ENCODE measurements at regions not wholly inside any gene's neighbourhood (a gene's known extent, or its start where the extent isn't known, plus 50 kb on each side); places are given as distances from the start of the nearest gene placed in this dataset.
"Not testable (repeated sequence)": the region's sequence is repeated elsewhere in the genome, so short reads cannot be mapped to it uniquely, and the experiment has no call there.

DNA sequence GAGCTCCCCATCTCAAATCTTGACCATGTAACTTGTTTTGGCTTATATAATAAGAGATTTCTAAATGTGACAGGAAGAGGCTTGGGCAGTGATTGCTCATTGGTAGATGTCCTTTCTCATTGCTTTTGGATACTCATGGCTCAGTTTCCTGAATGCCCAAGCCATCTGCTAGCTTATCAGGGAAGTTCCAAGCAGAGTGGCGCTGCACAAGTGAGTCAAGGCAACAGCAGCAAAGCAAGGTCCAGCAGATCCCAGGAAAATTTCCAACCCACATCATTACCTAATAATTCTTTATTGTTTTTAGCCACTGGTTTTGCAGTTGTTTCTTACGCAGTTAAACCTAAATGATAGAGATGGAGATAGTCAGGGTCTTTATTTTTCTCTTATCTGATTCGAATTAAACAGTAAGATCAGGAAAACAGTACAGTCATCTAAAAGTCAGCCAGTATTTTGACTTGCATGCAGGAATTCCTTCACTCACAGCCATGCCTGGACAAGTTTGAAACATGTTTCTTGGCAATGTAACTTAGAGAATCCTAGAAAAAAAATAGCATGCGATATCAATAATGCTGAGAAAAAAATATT is 349.7 kb upstream of the TMEFF2 start:
- DNase-seq: no peak

DNA sequence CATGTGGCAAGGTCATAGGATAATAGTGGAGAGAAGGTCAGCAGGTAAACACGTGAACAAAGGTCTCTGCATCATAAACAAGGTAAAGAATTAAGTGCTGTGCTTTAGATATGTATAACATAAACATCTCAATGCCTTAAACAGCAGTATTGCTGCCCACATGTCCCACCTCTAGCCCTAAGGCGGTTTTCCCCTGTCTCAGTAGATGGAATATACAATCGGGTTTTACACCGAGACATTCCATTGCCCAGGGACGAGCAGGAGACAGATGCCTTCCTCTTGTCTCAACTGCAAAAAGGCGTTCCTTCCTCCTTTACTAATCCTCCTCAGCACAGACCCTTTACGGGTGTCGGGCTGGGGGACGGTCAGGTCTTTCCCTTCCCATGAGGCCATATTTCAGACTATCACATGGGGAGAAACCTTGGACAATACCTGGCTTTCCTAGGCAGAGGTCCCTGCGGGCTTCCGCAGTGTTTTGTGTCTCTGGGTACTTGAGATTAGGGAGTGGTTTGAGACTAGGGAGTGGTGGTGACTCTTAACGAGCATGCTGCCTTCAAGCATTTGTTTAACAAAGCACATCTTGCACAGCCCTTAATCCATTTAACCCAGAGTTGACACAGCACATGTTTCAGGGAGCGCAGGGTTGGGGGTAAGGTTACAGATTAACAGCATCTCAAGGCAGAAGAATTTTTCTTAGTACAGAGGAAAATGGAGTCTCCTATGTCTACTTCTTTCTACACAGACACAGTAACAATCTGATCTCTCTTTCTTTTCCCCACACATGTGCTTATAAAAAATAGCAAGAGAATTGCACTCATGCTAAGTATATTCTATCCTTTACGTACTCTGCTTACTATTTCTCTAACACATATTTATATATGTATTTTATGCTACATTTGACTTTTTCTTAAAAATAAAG is 347.7 kb upstream of the TMEFF2 start:
- DNase-seq: peak; percentile 20

DNA sequence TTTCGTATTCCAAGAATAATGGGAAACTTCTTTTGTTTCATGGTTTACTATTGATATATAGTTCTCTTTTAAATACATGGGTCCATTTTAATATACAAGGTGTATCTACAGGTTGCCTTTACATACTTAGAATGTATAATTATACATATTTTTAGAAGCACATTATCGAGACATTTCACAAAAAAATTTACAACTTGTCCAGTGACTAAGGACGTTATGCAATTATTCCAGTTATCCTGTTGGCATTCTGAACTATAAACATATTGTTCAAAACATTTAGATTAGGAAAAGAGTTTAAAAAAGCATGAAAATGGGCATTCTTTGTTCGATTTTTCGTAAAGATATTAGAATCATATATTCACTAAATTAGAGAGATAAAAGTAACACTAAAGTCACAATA is 344.6 kb upstream of the TMEFF2 start:
- no peak for DNase-seq

DNA sequence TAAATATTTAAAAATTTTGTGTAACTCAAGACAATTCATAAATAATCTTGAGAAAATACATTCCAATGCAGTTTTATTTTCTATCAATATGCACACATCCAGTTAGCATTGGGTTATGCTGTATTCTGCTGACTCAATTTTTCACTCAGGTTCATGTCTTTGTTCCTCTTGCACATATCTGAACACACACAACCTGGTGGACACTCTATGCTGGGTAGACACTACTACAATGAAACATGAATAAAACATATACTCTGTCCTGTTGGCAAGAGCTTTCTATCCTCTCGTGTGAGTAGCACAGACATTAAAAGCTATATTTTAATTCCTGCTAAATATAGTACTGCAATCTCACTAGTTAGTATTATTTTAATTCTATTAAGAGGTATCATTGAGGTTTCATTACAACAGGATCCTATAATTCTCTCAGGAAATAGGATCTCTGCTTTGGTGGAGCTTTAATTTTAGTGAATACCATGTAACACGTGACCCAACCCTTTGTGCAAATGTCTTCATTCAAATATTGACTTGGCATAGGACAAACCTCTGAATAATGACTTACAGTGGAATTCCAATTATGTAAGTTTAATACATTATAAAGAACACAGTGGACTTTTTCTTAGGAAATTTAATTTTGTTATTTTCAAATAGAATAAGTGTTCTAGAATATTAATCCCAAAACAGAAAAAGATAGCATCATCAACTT is 342.3 kb upstream of the TMEFF2 start:
- DNase-seq: no peak

DNA sequence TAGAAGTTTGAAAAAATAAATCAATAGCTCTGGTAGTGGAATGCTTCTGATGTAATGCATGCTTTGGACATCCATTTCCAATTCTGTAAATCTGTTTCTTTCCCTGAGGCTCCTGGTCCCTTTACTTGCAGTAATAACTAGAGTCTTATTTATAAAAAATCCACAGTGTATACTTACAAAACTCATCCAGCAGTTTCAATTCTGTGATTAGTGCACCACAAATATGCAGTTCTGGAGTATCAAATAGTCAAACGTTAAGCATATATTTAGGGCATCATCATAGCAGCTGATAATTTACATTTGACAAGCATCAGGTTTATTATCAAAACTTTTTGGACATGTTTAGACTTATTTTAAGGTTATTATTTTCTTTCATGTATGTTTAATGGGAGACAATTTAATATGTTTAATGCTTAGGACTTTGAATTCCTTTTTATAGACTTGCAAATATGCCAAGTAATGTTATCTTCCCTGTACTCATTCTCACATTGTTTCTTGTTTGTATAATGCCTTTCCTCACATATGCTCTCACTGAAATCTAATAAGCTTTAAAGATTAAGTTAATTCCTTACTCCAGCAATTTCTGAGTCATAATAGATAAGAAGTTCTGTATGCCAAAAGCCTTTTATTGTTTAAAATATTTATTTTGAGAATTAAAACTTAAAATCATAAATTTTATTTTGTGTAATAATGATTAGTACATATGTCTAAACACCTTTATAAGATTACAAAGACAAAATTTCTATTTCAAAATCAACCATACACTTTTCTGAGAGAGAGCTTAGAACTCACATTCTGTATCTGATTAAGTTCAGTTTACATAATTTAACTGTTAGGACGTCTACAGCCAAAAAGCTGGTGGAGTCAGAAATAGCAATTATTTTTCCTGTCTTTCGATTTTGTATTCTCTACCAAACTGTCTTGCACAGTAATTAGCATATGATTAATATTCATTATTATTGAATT is 341.5 kb upstream of the TMEFF2 start:
- no peak for DNase-seq

DNA sequence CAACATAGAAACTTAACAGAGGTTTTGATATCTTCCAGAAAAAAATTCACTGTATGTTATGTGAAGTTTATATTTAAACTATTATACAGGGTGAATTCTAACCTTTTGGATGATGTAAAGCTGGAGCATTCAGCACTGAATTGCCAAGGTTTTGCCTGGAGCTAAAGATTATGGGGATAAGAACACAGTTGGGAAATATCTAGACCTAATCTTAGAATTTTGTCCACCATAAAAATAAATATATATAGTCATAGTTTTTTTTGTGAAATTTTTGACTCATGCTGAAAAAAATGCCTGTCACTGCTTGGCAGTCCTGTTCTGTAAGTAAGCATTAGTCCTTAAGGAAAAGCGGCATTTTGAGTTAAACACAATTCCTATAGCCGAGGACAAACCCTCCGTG is 339.3 kb upstream of the TMEFF2 start:
- DNase-seq: no peak

DNA sequence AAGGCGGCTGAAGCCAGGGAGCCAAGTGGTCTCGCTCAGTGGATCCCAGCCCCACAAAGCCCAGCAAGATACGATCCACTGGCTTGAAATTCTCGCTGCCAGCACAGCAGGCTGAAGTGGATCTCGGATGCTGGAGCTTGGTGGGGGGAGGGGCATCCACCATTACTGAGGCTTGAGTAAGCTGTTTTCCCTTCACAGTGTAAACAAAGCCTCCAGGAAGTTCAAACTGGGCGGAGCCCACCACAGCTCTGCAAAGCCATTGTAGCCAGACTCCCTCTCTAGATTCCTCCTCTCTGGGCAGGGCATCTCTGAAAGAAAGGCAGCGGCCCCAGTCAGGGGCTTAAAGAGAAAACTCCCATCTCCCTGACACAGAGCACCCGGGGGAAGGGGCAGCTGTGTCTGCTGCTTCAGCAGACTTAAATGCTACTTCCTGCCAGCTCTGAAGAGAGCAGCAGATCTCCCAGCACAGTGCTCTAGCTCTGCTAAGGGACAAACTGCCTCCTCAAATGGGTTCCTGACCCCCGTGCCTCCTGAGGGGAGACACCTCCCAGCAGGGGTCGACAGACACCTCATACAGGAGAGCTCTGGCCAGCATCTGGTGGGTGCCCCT is 330.0 kb upstream of the TMEFF2 start:
- DNase-seq: not testable (repeated sequence)

DNA sequence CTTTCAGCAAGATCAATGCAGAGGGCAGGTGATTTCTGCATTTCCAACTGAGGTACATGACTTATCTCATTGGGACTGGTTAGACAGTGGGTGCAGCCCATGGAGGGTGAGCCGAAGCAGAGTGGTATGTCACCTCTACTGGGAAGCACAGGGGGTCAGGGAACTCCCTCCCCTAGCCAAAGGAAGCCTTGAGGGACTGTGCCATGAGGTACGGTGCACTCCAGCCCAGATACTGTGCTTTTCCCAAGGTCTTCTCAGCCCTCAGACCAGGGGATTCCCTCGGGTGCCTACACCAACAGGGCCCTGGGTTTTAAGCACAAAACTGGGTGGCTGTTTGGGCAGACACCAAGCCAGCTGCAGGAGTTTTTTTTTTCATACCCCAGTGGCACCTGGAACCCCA is 329.5 kb upstream of the TMEFF2 start:
- DNase-seq: not testable (repeated sequence)

DNA sequence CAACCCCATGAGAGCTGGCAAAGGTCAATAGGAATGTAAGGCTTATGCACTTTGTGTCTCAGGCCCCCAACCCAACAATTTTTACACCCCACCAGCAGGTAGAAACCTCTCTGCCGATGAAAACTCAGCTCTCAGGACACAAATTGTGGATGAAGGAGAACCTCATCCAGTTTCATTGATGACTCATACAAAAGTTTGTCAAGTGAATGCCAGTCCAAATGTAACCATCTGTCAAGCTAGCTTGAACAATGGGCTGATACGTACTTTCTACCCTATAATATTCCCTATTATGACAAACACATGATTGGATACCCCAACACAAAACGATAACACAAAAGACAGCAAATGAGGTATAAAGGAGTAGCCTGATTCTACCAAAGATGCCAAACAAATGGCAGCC is 321.2 kb upstream of the TMEFF2 start:
- DNase-seq: no peak

DNA sequence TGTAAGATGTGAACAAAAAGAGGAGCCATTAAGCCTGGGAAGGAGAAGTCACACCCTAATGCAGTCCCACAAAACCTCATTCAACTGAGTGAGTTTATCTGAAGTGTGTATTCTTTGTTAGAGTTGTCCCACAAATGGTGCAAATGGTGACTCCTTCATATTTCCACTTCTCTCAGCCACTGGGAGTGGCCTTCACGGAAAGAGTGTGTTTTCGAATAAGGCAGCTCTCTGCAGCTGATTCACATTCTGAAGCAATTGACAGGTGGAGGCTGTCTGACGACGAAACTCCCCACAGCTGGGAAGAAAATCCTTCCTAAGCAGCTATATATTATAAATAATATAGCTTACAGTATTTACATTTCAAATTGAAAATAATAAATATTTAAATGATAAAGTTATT is 318.8 kb upstream of the TMEFF2 start:
- DNase-seq: no peak

DNA sequence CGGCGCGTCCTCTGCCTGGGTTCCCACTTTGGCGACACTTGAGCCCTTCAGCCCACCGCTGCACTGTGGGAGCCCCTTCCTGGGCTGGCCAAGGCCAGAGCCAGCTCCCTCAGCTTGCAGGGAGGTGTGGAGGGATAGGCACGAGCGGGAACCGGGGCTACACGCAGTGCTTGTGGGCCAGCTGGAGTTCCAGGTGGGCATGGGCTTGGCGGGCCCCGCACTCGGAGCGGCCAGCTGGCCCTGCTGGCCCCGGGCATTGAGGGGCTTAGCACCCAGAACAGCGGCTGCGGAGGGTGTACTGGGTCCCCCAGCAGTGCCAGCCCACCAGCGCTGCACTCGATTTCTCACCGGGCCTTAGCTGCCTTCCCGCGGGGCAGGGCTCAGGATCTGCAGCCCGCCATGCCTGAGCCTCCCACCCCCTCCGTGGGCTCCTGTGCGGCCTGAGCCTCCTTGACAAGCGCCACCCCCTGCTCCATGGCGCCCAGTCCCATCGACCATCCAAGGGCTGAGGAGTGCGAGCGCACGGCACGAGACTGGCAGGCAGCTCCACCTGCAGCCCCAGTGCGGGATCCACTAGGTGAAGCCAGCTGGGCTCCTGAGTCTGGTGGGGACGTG is 313.2 kb upstream of the TMEFF2 start:
- DNase-seq: not testable (repeated sequence)

DNA sequence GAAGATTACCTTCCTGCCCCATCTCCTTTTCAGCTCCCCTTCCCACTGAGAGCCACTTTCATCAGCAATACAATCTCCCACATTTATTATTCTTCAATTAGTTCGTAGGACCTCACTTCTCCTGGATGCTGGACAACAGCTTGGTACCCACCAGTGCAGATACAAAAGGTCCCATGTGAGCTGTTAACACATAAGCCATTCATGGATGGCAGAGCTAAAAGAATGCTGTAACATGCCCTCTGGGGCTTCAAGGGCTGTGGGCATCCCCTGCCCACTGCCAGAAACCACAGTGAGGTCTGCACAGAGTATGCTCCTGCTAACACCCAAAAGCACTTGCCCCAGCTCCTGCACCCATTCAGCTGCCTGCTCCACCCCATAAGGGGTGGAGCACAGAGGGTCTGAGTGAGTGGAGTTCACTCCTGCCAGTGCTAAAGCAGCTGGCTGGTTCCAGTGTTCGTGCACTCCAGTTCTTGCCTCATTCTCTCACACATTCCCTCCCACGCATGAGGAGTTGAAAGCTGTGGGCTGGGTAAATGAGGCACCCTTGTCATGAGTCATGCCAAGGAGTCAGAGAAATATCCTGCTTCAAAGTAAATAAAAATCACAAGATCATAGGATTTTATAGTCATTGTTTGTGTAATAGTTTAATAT is 305.9 kb upstream of the TMEFF2 start:
- no peak for DNase-seq

DNA sequence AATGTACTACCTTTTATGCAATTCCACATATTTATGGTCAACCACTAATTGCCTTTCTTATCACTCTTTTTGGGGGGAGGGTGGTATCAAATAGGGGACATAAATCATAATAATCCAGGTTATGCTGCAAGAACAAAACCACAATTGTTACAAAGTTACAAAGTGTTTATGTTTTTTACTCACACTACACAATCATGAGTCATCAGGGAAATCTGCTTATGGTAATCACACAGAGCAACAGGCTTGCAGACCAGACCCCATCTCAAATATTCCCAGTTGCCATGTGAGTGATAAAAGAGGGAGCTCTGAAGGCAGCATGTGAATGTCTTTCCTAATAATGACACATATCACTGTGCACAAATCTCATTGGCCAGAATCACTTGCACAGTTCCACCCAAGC is 304.7 kb upstream of the TMEFF2 start:
- no peak for DNase-seq

DNA sequence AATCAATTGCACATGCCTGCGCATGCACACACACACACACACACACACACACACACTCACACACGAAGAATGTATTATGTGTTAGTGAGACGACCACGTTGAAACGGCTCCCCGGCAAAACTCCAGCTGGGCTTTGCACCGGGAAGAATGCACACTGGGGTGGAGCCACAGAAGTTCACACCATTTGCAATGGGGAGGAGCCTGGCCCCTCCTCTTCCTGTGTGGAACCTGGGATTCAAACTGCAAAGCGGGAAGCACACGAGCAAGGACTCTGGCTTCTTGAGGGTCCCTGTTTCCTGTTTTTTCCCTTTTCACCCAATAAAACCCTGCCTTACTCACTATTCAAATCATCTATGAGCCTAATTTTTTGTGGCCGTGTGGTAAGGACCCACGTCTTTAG is 304.0 kb upstream of the TMEFF2 start:
- no peak for DNase-seq

DNA sequence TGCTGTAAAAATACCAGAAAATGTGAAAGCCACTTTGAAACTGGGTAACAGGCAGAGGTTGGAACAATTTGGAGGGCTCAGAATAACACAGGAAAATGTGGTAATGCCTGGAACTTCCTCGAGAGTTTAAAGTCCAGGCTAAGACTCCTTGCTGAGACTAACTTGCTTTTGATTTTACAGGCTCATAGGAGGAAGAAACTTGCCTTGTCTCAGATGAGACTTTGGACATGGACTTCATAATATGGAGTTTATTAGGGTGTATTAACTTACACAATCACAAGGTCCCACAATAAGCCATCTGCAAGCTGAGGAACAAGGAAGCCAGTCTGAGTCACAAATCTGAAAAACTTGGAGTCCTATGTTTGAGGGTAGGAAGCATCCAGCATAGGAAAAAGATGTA is 293.4 kb upstream of the TMEFF2 start:
- not testable (repeated sequence) for DNase-seq

DNA sequence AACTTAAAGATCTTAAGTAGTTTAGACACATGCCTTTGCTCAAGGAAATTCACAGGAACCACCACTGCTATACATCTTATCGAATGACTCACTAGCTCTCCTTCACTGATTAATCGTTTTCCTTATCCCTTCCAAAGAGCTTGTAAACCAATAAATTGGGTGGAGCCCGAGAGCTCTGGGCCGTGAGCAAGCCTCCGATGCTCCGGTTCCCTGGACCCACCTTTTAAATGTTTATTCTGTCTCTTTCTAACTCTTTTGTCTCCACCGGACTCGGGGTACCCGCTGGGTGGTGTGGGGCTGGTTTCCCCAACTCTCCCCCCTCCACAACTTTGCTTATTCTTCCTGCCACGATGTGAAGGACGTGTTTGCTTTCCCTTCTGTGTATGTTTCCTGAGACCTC is 292.9 kb upstream of the TMEFF2 start:
- no peak for DNase-seq

DNA sequence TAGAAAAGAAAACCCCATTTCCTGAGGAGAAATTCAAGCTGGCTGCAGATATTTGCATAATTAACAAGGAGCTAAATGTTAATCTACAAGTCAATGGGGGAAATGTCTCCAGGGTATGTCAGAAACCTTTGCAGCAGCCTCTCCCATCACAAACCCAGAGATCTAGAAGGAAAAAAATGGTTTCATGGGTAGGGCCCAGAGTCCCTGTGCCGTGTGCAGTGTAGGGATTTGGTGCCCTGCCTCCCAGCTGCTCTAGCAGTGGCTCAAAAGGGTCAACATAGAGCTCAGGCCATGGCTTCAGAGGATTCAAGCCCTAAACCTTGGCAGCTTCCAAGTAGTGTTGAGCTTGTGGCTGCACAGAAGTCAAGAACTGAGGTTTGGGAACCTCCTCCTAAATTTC is 290.2 kb upstream of the TMEFF2 start:
- no peak for DNase-seq

DNA sequence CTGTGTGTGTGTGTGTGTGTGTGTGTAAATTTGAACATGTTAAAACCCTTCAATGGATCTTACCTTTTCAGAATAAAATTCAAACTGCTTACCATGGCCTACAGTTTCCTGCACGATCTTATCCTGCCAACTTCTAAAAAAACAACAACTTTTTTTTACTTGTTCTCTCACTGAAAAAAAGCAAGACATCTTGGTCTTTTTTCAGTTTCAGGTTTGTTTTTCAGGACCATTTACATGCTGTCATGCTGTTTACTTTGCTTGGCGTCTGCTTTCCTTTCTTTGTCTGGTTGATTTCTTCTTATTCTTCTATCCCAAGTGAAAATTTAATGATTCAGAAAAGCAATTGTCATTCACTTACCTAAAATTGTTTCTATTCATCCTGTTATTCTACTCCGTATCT is 286.3 kb upstream of the TMEFF2 start:
- no peak for DNase-seq

DNA sequence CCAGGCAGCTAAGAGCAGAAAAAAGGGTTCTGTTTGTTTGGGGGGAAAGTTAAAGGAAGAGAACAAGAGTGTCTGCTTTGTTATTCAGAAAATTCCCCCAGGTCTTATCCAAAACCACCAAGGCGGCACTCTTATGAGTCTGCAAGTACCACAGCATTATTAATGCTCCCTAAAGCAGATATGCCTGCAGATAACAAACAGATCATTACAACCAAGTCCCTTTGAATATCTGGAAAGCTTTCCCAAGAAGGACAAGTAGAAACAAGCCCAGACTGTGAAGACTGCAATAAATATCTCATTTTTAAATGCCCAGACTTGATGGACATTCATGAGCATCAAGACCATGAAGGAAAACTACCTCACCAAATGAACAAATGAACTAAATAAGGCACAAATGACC is 278.6 kb upstream of the TMEFF2 start:
- DNase-seq: no peak

DNA sequence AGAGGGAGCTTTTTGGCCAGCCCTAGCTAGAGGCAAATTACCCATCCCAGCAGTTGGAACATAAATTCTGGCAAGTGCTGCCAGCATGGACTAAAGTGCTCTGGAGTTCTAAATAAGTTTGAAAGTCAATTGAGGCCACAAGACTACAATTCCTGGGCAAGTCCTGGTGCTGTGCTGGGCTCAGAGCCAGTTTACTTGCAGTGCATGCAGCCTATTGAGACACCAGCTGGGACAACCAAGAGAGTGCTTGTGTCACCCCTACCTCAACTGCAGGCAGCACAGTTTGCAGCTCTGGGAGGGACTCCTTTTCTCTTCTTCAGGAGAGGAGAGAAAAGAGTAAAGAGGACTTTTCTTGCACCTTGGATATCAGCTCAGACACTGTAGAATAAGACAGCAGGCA is 277.2 kb upstream of the TMEFF2 start:
- no peak for DNase-seq

DNA sequence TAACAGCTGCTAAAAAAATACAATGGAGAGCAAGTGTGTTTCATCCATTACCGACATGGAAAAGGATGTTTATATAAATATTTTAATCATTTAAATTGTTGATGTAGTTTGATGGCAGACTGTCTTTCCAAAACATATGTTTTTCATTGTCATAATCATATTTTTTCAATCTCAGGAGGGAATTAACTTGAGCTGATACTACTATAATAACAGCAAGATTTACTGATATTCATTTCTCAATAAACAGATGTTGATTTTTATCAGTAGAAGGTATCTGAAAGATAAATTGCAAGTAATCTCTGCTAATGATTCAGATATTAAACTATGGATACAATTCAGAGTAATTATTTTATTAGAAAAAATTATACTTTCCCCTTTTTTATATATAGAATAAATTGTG is 274.9 kb upstream of the TMEFF2 start:
- DNase-seq: no peak
